Naive thymus-derived CD4-positive, alpha-beta T cell (primary cell): ENCODE measurements at regions not wholly inside any gene's neighbourhood (a gene's known extent, or its start where the extent isn't known, plus 50 kb on each side); places are given as distances from the start of the nearest gene placed in this dataset.
"Not testable (repeated sequence)": the region's sequence is repeated elsewhere in the genome, so short reads cannot be mapped to it uniquely, and the experiment has no call there.

Source experiments
- ATAC-seq: fragments of 150-1000 bp; cut with Tn5 transposase; 2 replicates; pipeline ENCODE4 v1.10.0; 2021; ENCODE audit warnings: mild to moderate bottlenecking, moderate library complexity
- CTCF ChIA-PET: fragments of 350-600 bp; sonication (Branson Sonifier 250); formaldehyde crosslinking; loops from one replicate; lab custom pipeline; 2021; ENCODE audit warnings: antibody characterized with exemption; lab: Charles Lee
- POLR2A ChIA-PET: fragments of 350-600 bp; sonication (Branson Sonifier 250); formaldehyde crosslinking; loops from one replicate; lab custom pipeline; 2021; ENCODE audit warnings: antibody characterized with exemption, inconsistent platforms; lab: Charles Lee
- DNase-seq, 9 donors: peaks; one replicate each; pipeline versions ENCODE4 v3.0.0 to v3.0.0-alpha.2; 2020 to 2022; ENCODE audit warnings: mixed read lengths in 1 of 9
- H3K27ac ChIP-seq: one replicate; pipeline ENCODE4 v1.7.0; 2013; ENCODE audit warnings: mild to moderate bottlenecking, low read depth, low read length, moderate library complexity
- H3K27me3 ChIP-seq, 2 donors: one replicate each; pipeline ENCODE4 v1.7.0; 2013; ENCODE audit warnings: low read length in 2 of 2, mild to moderate bottlenecking in 2 of 2, moderate library complexity in 2 of 2; ENCODE audit not compliant: control insufficient read depth in 2 of 2, insufficient read depth in 2 of 2
- H3K36me3 ChIP-seq, 3 experiments: 1 replicate in 2 of 3; 2 replicates in 1 of 3; pipeline ENCODE4 v1.7.0; 2013; ENCODE audit warnings: low read length in 3 of 3, mild to moderate bottlenecking in 3 of 3, moderate library complexity in 1 of 3; ENCODE audit not compliant: insufficient read depth in 3 of 3, control insufficient read depth in 2 of 3
- H3K4me1 ChIP-seq, 2 donors: one replicate each; pipeline ENCODE4 v1.7.0; 2013; ENCODE audit warnings: low read length in 2 of 2, mild to moderate bottlenecking in 2 of 2, moderate library complexity in 1 of 2; ENCODE audit not compliant: control insufficient read depth in 2 of 2, insufficient read depth in 2 of 2
- H3K4me3 ChIP-seq: 2 replicates; pipeline ENCODE4 v1.7.0; 2013; ENCODE audit warnings: mild to moderate bottlenecking, low read length
- H3K9me3 ChIP-seq, 3 experiments: 1 replicate in 2 of 3; 2 replicates in 1 of 3; pipeline ENCODE4 v1.7.0; 2013; ENCODE audit warnings: low read length in 3 of 3; ENCODE audit not compliant: control insufficient read depth in 2 of 3
- H3K27ac Mint-ChIP-seq, 9 donors: one replicate each; pipeline ENCODE4 v1.8.0; 2020 to 2022; ENCODE audit warnings: mixed read lengths in 9 of 9, mild to moderate bottlenecking in 8 of 9, moderate library complexity in 5 of 9, inconsistent platforms in 2 of 9
- H3K27me3 Mint-ChIP-seq, 5 donors: one replicate each; pipeline ENCODE4 v1.8.0; 2021 to 2022; ENCODE audit warnings: mixed read lengths in 5 of 5, mild to moderate bottlenecking in 1 of 5
- H3K36me3 Mint-ChIP-seq, 5 donors: one replicate each; pipeline ENCODE4 v1.8.0; 2020 to 2022; ENCODE audit warnings: mixed read lengths in 5 of 5, mild to moderate bottlenecking in 3 of 5, inconsistent platforms in 1 of 5
- H3K4me1 Mint-ChIP-seq, 7 donors: one replicate each; pipeline ENCODE4 v1.8.0; 2020 to 2022; ENCODE audit warnings: mixed read lengths in 7 of 7, mild to moderate bottlenecking in 3 of 7, inconsistent platforms in 1 of 7
- H3K4me3 Mint-ChIP-seq, 10 donors: one replicate each; pipeline ENCODE4 v1.8.0; 2020 to 2022; ENCODE audit warnings: mild to moderate bottlenecking in 10 of 10, mixed read lengths in 10 of 10, moderate library complexity in 6 of 10, inconsistent platforms in 2 of 10
- H3K9me3 Mint-ChIP-seq, 11 donors: one replicate each; pipeline ENCODE4 v1.8.0; 2020 to 2022; ENCODE audit warnings: mixed read lengths in 11 of 11, mild to moderate bottlenecking in 4 of 11, inconsistent platforms in 1 of 11, moderate library complexity in 1 of 11
- intact Hi-C, 2 donors: fragments of 100-400 bp; cut with micrococcal nuclease; formaldehyde crosslinking; loops; one replicate each; pipeline ENCODE4 v1.15.1; 2023

GRCh38 chr2:166653185-166653813 is 159.2 kb upstream of the SCN7A start:
- Mint-ChIP-seq H3K27ac (no peak overlapping the region), H3K36me3 (no peaks in the 10 kb centered on the region), H3K4me3 (no peak overlapping the region), H3K4me1 (no peaks in the 10 kb centered on the region), H3K27me3 (no peaks in the 10 kb centered on the region), H3K9me3 (peaks cover 0 to 4% (median 0%) of the 10 kb centered on the region in 11 donors)
- Histone ChIP-seq H3K9me3 (no peaks in the 10 kb centered on the region), H3K36me3 (no peaks in the 10 kb centered on the region), H3K27me3 (no peaks in the 10 kb centered on the region), H3K27ac (no peak overlapping the region), H3K4me1 (no peaks in the 10 kb centered on the region), H3K4me3 (no peak overlapping the region)
- DNase-seq (no peak), ATAC-seq (no peak)
- ChIA-PET POLR2A (no interaction called here), CTCF (no interaction called here)
- intact Hi-C loops: no loop called here

GRCh38 chr2:166651991-166652390 is 157.9 kb upstream of the SCN7A start:
- Histone ChIP-seq H3K9me3 (no peaks in the 10 kb centered on the region), H3K27ac (no peak overlapping the region), H3K27me3 (no peaks in the 10 kb centered on the region), H3K4me1 (no peaks in the 10 kb centered on the region), H3K36me3 (no peaks in the 10 kb centered on the region), H3K4me3 (no peak overlapping the region)
- no peak overlapping the region for H3K27ac Mint-ChIP-seq
- no peak for DNase-seq
- H3K27me3 Mint-ChIP-seq: no peaks in the 10 kb centered on the region
- H3K9me3 Mint-ChIP-seq: peaks cover 0 to 8% (median 0%) of the 10 kb centered on the region in 11 donors
- intact Hi-C loops: no loop called here
- H3K4me3 Mint-ChIP-seq: no peak overlapping the region
- CTCF ChIA-PET: no interaction called here
- H3K36me3 Mint-ChIP-seq: no peaks in the 10 kb centered on the region
- H3K4me1 Mint-ChIP-seq: no peaks in the 10 kb centered on the region
- no peak for ATAC-seq
- POLR2A ChIA-PET: no interaction called here

GRCh38 chr2:166651080-166651675 is 157.1 kb upstream of the SCN7A start:
- ChIA-PET CTCF (no interaction called here), POLR2A (no interaction called here)
- Mint-ChIP-seq H3K27me3 (no peaks in the 10 kb centered on the region), H3K4me1 (no peaks in the 10 kb centered on the region), H3K4me3 (no peak overlapping the region), H3K36me3 (no peaks in the 10 kb centered on the region), H3K9me3 (peaks cover 0 to 16% (median 0%) of the 10 kb centered on the region in 11 donors), H3K27ac (no peak overlapping the region)
- Histone ChIP-seq H3K27ac (no peak overlapping the region), H3K4me3 (no peak overlapping the region), H3K4me1 (no peaks in the 10 kb centered on the region), H3K9me3 (no peaks in the 10 kb centered on the region), H3K27me3 (no peaks in the 10 kb centered on the region), H3K36me3 (no peaks in the 10 kb centered on the region)
- intact Hi-C loops: no loop called here
- no peak for DNase-seq
- ATAC-seq: no peak

- Mint-ChIP-seq H3K9me3 (peaks cover 0 to 22% (median 0%) of the 10 kb centered on the region in 11 donors), H3K27me3 (no peaks in the 10 kb centered on the region), H3K27ac (no peak overlapping the region), H3K36me3 (no peaks in the 10 kb centered on the region), H3K4me1 (no peaks in the 10 kb centered on the region), H3K4me3 (no peak overlapping the region)
- ChIA-PET CTCF (no interaction called here), POLR2A (no interaction called here)
- Histone ChIP-seq H3K27me3 (no peaks in the 10 kb centered on the region), H3K4me1 (no peaks in the 10 kb centered on the region), H3K36me3 (no peaks in the 10 kb centered on the region), H3K9me3 (no peaks in the 10 kb centered on the region), H3K27ac (no peak overlapping the region), H3K4me3 (no peak overlapping the region)
- no peak for ATAC-seq
- intact Hi-C loops: no loop called here
- no peak for DNase-seq
Measured at GRCh38 chr2:166647935-166648334, 153.9 kb upstream of the SCN7A start.

DNA sequence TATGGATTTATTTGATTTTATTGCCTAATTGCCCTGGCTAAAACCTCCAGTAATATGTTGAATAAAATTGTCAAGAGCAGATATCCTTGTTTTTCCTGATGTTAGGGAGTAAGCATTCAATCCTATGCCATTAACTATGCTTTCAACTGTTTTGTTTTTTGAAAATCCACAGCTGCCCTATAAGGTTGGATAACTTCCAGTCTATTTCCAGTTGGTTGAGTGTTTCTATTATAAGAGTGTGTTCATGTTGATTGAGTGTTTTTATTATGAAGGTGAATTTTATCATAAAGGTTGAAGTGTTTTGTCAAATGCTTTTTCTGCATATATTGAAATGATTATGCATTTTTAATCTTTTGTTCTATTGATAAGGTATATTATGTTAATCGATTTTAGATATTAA is 149.9 kb upstream of the SCN7A start:
- Mint-ChIP-seq H3K27ac (no peak overlapping the region), H3K27me3 (peaks cover 0 to 10% (median 0%) of the 10 kb centered on the region in 5 donors), H3K4me1 (no peaks in the 10 kb centered on the region), H3K9me3 (peaks cover 0 to 18% (median 2%) of the 10 kb centered on the region in 11 donors), H3K4me3 (no peak overlapping the region), H3K36me3 (no peaks in the 10 kb centered on the region)
- CTCF ChIA-PET: no interaction called here
- Histone ChIP-seq H3K27ac (no peak overlapping the region), H3K36me3 (no peaks in the 10 kb centered on the region), H3K9me3 (no peaks in the 10 kb centered on the region), H3K27me3 (no peaks in the 10 kb centered on the region), H3K4me3 (no peak overlapping the region), H3K4me1 (no peaks in the 10 kb centered on the region)
- intact Hi-C loops: no loop called here
- POLR2A ChIA-PET: no interaction called here
- DNase-seq (no peak), ATAC-seq (no peak)

GRCh38 chr2:166641516-166641915 is 147.5 kb upstream of the SCN7A start:
- ATAC-seq: not testable (repeated sequence)

DNA sequence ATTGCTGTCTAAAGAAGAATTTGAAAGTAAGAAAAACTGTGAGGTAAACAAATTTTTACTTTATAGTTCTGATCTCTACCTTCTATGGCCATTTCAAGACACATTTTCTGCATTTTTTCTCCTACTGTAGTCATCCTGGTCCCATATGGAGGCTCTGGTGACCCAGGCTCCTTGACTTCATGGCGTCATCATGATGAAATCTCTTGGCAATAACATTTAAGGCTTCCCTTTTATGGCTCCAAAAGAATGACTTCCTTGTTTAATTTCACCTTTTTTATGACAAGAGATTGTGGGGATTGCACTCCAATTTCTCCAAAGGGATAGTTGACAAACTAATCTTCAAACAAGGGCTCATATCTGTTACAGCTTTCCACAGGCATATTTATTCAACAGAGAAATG is 143.0 kb upstream of the SCN7A start:
- peaks cover 0 to 1% (median 0%) of the 10 kb centered on the region in 7 donors for H3K4me1 Mint-ChIP-seq
- Histone ChIP-seq H3K27ac (no peak overlapping the region), H3K27me3 (no peaks in the 10 kb centered on the region), H3K4me3 (no peak overlapping the region), H3K9me3 (no peaks in the 10 kb centered on the region), H3K36me3 (no peaks in the 10 kb centered on the region), H3K4me1 (no peaks in the 10 kb centered on the region)
- ATAC-seq: no peak
- H3K36me3 Mint-ChIP-seq: no peaks in the 10 kb centered on the region
- H3K9me3 Mint-ChIP-seq: peaks cover 0 to 13% (median 0%) of the 10 kb centered on the region in 11 donors
- intact Hi-C loops: no loop called here
- ChIA-PET POLR2A (no interaction called here), CTCF (no interaction called here)
- no peak overlapping the region for H3K27ac Mint-ChIP-seq
- no peak overlapping the region for H3K4me3 Mint-ChIP-seq
- peaks cover 0 to 10% (median 0%) of the 10 kb centered on the region in 5 donors for H3K27me3 Mint-ChIP-seq
- DNase-seq: no peak

More at GRCh38 chr2:166641516-166641915, 147.5 kb upstream of the SCN7A start:
- CTCF ChIA-PET, DNase-seq, H3K4me3 ChIP-seq, POLR2A ChIA-PET, intact Hi-C loops, H3K27ac Mint-ChIP-seq, H3K4me1 ChIP-seq, H3K27ac ChIP-seq, H3K27me3 Mint-ChIP-seq, H3K4me1 Mint-ChIP-seq, H3K9me3 ChIP-seq, H3K36me3 Mint-ChIP-seq, H3K4me3 Mint-ChIP-seq, H3K27me3 ChIP-seq, H3K36me3 ChIP-seq: not testable (repeated sequence)
- H3K9me3 Mint-ChIP-seq: peaks cover 0 to 12% (median 3%) of the 10 kb centered on the region in 11 donors
